Inflammatory macrophage (primary cell): ENCODE measurements at regions not wholly inside any gene's neighbourhood (a gene's known extent, or its start where the extent isn't known, plus 50 kb on each side); places are given as distances from the start of the nearest gene placed in this dataset.

Experiments used
- DNase-seq, 2 donors: peaks; one replicate each; pipeline ENCODE4 v3.0.0-alpha.2; 2020 to 2022

GRCh38 chr9:88224938-88225337 lies 86.7 kb upstream of the SPATA31C2 start:
- DNase-seq = no peak

- DNase-seq = peak in 1 of 2 donors; percentile 27
Observed at GRCh38 chr9:88221105-88221504, 82.8 kb upstream of the SPATA31C2 start.

- DNase-seq = no peak
Observed at GRCh38 chr9:88220652-88221051, 82.4 kb upstream of the SPATA31C2 start.

GRCh38 chr9:88219601-88220000 lies 81.3 kb upstream of the SPATA31C2 start:
- DNase-seq = no peak

- DNase-seq = no peak
Observed at GRCh38 chr9:88218726-88219125, 80.5 kb upstream of the SPATA31C2 start.

GRCh38 chr9:88216126-88216995 lies 78.1 kb upstream of the SPATA31C2 start:
- no peak for DNase-seq

GRCh38 chr9:88215196-88216125 lies 77.2 kb upstream of the SPATA31C2 start:
- DNase-seq = no peak

- DNase-seq = no peak
Observed at GRCh38 chr9:88202321-88202720, 64.0 kb upstream of the SPATA31C2 start.

GRCh38 chr9:88198341-88198807 lies 60.1 kb upstream of the SPATA31C2 start:
- peak; percentile 38 to 39 for DNase-seq

GRCh38 chr9:88197781-88198340 lies 59.6 kb upstream of the SPATA31C2 start:
- DNase-seq = no peak

- no peak for DNase-seq
Observed at GRCh38 chr9:88197016-88197415, 58.7 kb upstream of the SPATA31C2 start.

GRCh38 chr9:88196142-88196790 lies 58.0 kb upstream of the SPATA31C2 start:
- DNase-seq = no peak

- DNase-seq = no peak
Observed at GRCh38 chr9:88193766-88194165, 55.5 kb upstream of the SPATA31C2 start.

- no peak for DNase-seq
Observed at GRCh38 chr9:88191456-88191855, 53.2 kb upstream of the SPATA31C2 start.

GRCh38 chr9:88189371-88189770 lies 51.1 kb upstream of the SPATA31C2 start:
- DNase-seq = no peak
